ENCODE measurements at regions not wholly inside any gene's neighbourhood (a gene's known extent, or its start where the extent isn't known, plus 50 kb on each side); places are given as distances from the start of the nearest gene placed in this dataset.

- TF ChIP-seq CTCF (IDR thresholded peaks at IDR 0.05; ENCODE audit: low read length) (no peak), EZH2 (IDR thresholded peaks at IDR 0.05; ENCODE audit: borderline replicate concordance, low read length) (no peak)
These were observed 898.8 kb downstream of the TTLL7 start for GRCh38 chr1:83100133-83100532.
